ENCODE measurements at regions not wholly inside any gene's neighbourhood (a gene's known extent, or its start where the extent isn't known, plus 50 kb on each side); places are given as distances from the start of the nearest gene placed in this dataset.

DNA sequence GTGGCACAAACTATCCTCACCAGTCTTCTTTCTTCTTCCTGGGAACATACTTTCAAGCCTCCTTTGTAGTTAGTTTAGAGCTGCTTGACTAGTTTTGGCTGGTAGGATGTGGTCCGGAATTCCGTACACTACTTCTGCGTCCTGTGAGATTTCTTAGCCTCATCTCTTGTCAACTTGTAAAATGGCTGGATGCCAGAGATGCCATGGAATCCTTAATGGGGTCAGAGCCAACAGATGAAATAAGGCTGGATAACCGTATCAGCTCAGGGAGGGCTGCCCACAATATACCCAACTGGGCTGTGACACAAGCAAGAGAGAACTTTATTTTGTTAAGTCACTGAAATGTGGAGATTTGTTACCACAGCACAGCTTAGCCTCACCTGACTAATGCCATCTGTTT is 466.9 kb upstream of the MDFIC2 start:
- no peaks in the 10 kb centered on the region for H3K4me1 ChIP-seq (ENCODE audit: control insufficient read depth in 5 of 5, insufficient read depth in 5 of 5, low read length in 5 of 5)
- H3K27me3 ChIP-seq (ENCODE audit: control insufficient read depth in 3 of 3, insufficient read depth in 3 of 3, low read length in 2 of 3) = no peaks in the 10 kb centered on the region
- H3K9me3 ChIP-seq (ENCODE audit: control insufficient read depth in 4 of 4, insufficient read depth in 3 of 4, low read length in 3 of 4) = peaks cover 0 to 2% (median 0%) of the 10 kb centered on the region in 4 donors
- DNase-seq = no peak
- H3K27ac ChIP-seq (ENCODE audit: low read depth in 1 of 2, low read length in 1 of 2) = no peak overlapping the region
- 81 to 88% methylated on average over 4 of the region's 4 CpGs for WGBS, 2 donors
- H3K4me3 ChIP-seq = no peak overlapping the region
- TF ChIP-seq, protein P1, sequence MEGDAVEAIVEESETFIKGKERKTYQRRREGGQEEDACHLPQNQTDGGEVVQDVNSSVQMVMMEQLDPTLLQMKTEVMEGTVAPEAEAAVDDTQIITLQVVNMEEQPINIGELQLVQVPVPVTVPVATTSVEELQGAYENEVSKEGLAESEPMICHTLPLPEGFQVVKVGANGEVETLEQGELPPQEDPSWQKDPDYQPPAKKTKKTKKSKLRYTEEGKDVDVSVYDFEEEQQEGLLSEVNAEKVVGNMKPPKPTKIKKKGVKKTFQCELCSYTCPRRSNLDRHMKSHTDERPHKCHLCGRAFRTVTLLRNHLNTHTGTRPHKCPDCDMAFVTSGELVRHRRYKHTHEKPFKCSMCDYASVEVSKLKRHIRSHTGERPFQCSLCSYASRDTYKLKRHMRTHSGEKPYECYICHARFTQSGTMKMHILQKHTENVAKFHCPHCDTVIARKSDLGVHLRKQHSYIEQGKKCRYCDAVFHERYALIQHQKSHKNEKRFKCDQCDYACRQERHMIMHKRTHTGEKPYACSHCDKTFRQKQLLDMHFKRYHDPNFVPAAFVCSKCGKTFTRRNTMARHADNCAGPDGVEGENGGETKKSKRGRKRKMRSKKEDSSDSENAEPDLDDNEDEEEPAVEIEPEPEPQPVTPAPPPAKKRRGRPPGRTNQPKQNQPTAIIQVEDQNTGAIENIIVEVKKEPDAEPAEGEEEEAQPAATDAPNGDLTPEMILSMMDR (IDR thresholded peaks at IDR 0.05; ENCODE audit: control extremely low read depth, extremely low read depth) = no peak
- H3K9ac ChIP-seq (ENCODE audit: insufficient read depth in 1 of 2, low read length in 2 of 2) = no peak overlapping the region
- no peaks in the 10 kb centered on the region for H3K36me3 ChIP-seq (ENCODE audit: control insufficient read depth in 4 of 4, insufficient read depth in 4 of 4, low read length in 4 of 4)
- ATAC-seq (ENCODE audit: insufficient read depth, low FRiP score) = no peak

DNA sequence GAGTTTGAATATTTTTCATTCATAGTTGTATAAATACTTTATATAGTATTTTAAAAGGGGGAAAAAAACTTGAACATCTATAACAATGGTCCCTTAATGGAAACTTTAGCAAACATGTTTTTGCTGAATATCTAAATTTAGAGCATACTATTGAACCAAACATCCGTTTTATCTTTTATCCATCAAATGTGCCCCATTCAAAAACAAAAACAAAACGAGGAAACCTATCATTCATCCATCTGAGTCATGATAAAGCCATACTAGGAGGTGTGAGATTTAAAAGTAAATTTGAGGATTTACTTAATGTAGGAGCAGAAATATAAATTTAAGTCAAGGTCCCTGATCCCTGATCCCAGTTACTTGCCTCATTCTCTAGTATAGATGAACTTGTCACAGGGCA is 463.6 kb upstream of the MDFIC2 start:
- no peak overlapping the region for H3K4me3 ChIP-seq
- peaks cover 0 to 2% (median 0%) of the 10 kb centered on the region in 4 donors for H3K9me3 ChIP-seq (ENCODE audit: control insufficient read depth in 4 of 4, insufficient read depth in 3 of 4, low read length in 3 of 4)
- DNase-seq = no peak
- no peaks in the 10 kb centered on the region for H3K4me1 ChIP-seq (ENCODE audit: control insufficient read depth in 5 of 5, insufficient read depth in 5 of 5, low read length in 5 of 5)
- 53 to 65% methylated on average over 2 of the region's 2 CpGs for WGBS, 2 donors
- H3K9ac ChIP-seq (ENCODE audit: insufficient read depth in 1 of 2, low read length in 2 of 2) = no peak overlapping the region
- no peak for ATAC-seq (ENCODE audit: insufficient read depth, low FRiP score)
- TF ChIP-seq, protein P1 (IDR thresholded peaks at IDR 0.05; ENCODE audit: control extremely low read depth, extremely low read depth) = no peak
- no peaks in the 10 kb centered on the region for H3K27me3 ChIP-seq (ENCODE audit: control insufficient read depth in 3 of 3, insufficient read depth in 3 of 3, low read length in 2 of 3)
- H3K36me3 ChIP-seq (ENCODE audit: control insufficient read depth in 4 of 4, insufficient read depth in 4 of 4, low read length in 4 of 4) = no peaks in the 10 kb centered on the region
- H3K27ac ChIP-seq (ENCODE audit: low read depth in 1 of 2, low read length in 1 of 2) = no peak overlapping the region

DNA sequence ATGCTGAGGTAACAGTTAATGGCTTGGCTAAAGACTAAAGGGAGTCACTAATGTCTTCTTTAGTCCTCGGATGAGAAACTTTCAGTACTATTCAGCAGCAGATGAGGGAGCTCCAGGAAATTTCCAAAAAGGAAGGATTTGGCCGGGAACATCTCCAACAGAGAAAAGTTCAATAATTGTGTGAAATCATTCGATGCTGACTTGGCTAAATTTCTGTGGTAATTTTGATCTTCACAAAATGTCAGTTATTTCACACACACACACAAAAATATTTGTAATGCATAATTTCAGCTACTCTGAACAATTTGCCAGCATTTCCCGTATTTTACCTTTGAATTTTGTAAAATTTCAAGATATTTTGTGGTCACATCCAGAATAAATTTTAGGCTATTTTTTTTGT is 462.8 kb upstream of the MDFIC2 start:
- WGBS, 2 donors = 90% methylated on average over 4 of the region's 4 CpGs
- DNase-seq (no peak), ATAC-seq (ENCODE audit: insufficient read depth, low FRiP score) (no peak)
- TF ChIP-seq, protein P1 (IDR thresholded peaks at IDR 0.05; ENCODE audit: control extremely low read depth, extremely low read depth) = no peak
- H3K9me3 ChIP-seq (ENCODE audit: control insufficient read depth in 4 of 4, insufficient read depth in 3 of 4, low read length in 3 of 4) = peaks cover 0 to under 1% (median 0%) of the 10 kb centered on the region in 4 donors
- H3K9ac ChIP-seq (ENCODE audit: insufficient read depth in 1 of 2, low read length in 2 of 2) = no peak overlapping the region
- H3K4me1 ChIP-seq (ENCODE audit: control insufficient read depth in 5 of 5, insufficient read depth in 5 of 5, low read length in 5 of 5) = no peaks in the 10 kb centered on the region
- no peaks in the 10 kb centered on the region for H3K36me3 ChIP-seq (ENCODE audit: control insufficient read depth in 4 of 4, insufficient read depth in 4 of 4, low read length in 4 of 4)
- H3K27ac ChIP-seq (ENCODE audit: low read depth in 1 of 2, low read length in 1 of 2) = no peak overlapping the region
- no peaks in the 10 kb centered on the region for H3K27me3 ChIP-seq (ENCODE audit: control insufficient read depth in 3 of 3, insufficient read depth in 3 of 3, low read length in 2 of 3)
- no peak overlapping the region for H3K4me3 ChIP-seq

DNA sequence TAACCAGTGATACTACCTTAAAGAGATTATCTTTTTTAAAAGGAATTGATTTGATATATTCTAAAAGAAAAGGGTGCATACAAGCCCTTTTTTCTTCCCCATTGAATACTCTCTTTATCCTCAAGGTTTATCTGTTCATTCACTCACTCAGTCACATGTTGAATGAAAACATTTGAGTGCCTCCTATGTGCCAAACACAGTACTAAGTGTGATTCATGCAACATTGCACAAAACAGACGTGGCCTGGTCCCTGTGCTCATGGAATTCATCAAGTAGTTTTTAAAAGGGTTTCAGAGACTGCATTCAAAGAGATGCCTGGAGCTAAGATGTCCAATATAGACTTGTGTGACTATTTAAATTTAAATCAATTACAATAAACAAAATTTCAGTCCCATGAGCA is 462.2 kb upstream of the MDFIC2 start:
- no peak for ATAC-seq (ENCODE audit: insufficient read depth, low FRiP score)
- Histone ChIP-seq H3K4me1 (ENCODE audit: control insufficient read depth in 5 of 5, insufficient read depth in 5 of 5, low read length in 5 of 5) (no peaks in the 10 kb centered on the region), H3K27me3 (ENCODE audit: control insufficient read depth in 3 of 3, insufficient read depth in 3 of 3, low read length in 2 of 3) (no peaks in the 10 kb centered on the region), H3K27ac (ENCODE audit: low read depth in 1 of 2, low read length in 1 of 2) (no peak overlapping the region), H3K9me3 (ENCODE audit: control insufficient read depth in 4 of 4, insufficient read depth in 3 of 4, low read length in 3 of 4) (no peaks in the 10 kb centered on the region), H3K36me3 (ENCODE audit: control insufficient read depth in 4 of 4, insufficient read depth in 4 of 4, low read length in 4 of 4) (no peaks in the 10 kb centered on the region), H3K4me3 (no peak overlapping the region), H3K9ac (ENCODE audit: insufficient read depth in 1 of 2, low read length in 2 of 2) (no peak overlapping the region)
- TF ChIP-seq, protein P1 (IDR thresholded peaks at IDR 0.05; ENCODE audit: control extremely low read depth, extremely low read depth) = no peak
- WGBS, 2 donors = 81 to 86% methylated on average over 1 of the region's 1 CpG
- DNase-seq = no peak

All from lung (tissue), 11 donors.